C4-2B (cell line): ENCODE measurements at regions not wholly inside any gene's neighbourhood (a gene's known extent, or its start where the extent isn't known, plus 50 kb on each side); places are given as distances from the start of the nearest gene placed in this dataset.

Experiments used
- H3K27ac ChIP-seq: fragments of 450-650 bp; 2 replicates; pipeline ENCODE4 v1.5.1; 2017
- ZFX ChIP-seq: fragments of 450-650 bp; IDR thresholded peaks from 2 replicates; pipeline ENCODE4 v1.6.1; 2017
- TF ChIP-seq, protein P1 (sequence below): fragments of 450-650 bp; conservative IDR thresholded peaks from 2 replicates; pipeline ENCODE4 v1.5.1; 2017; ENCODE audit warnings: mild to moderate bottlenecking

DNA sequence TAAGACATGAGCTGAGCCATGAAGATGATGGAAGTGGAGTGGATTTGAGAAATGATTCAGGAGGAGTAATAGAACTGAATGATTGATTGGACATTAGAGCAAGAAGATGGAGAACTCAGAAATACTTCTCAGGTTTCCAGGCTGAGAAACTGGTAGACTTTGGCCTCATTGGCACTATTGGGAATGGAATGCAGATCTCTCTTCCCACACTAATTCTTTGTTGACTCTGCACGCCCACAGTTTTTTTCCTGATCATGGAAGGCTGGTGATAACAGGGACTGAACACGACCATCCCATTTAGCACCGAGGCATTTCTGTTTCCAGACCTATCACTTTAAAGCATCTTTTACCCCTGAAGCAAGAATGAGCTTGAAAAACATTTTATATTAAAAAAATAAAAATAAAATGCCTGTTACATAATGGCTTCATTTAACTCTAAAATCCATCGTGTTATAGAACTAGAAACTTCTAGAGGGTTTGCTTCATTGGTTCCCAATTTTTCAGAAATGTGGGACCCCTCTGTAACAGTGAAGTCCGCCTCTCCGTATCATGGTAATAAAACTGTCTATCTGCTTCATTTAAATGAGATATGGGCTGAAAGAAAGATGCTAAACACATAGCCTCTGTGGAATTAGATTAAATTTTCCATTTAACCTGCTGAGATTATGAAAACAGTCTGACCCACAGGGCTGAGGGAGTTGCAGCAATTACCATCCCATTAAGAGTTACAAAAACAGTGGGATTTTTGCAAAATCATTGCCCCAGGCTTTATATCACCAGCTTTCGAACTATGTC lies 562.0 kb upstream of the CFAP20DC start:
- H3K27ac ChIP-seq: no peak overlapping the region
- TF ChIP-seq, protein P1, sequence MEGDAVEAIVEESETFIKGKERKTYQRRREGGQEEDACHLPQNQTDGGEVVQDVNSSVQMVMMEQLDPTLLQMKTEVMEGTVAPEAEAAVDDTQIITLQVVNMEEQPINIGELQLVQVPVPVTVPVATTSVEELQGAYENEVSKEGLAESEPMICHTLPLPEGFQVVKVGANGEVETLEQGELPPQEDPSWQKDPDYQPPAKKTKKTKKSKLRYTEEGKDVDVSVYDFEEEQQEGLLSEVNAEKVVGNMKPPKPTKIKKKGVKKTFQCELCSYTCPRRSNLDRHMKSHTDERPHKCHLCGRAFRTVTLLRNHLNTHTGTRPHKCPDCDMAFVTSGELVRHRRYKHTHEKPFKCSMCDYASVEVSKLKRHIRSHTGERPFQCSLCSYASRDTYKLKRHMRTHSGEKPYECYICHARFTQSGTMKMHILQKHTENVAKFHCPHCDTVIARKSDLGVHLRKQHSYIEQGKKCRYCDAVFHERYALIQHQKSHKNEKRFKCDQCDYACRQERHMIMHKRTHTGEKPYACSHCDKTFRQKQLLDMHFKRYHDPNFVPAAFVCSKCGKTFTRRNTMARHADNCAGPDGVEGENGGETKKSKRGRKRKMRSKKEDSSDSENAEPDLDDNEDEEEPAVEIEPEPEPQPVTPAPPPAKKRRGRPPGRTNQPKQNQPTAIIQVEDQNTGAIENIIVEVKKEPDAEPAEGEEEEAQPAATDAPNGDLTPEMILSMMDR: no peak
- no peak for TF ChIP-seq ZFX

DNA sequence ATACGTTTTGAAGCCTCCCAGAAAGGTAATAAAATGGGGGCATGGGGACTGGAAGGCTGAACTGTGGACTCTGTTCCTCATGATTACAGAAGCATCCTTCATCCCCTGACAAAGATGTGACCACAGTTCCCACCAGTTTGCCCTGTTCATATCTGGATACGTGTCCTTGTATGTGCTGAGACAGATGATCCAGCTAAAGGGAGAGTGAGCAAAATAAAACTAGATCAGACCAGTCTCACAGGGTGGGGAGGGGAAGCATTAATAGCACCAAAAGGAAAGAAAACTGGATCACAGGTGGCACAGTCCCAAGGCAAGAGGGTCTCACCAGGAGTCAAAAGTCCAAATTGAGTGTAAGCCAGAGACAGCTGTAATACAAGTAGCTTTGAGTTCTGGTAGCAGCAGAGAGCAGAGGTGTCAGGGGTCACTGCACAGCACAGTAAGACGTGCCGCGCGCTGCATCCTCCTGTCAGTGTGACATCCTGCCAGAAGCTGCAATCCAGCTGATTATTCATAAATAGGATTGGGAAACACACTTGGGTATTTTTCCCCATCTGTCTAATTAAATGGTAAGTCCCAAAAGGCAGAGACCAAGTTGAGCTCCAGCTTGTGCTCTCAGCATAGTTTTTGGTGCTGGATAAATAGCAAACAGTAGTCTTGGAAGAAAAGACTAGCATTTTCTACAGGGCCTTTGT lies 560.0 kb upstream of the CFAP20DC start:
- peak overlapping the region; percentile 34; the same call in 1 of the 2 replicates for H3K27ac ChIP-seq
- TF ChIP-seq, protein P1: no peak
- no peak for TF ChIP-seq ZFX

DNA sequence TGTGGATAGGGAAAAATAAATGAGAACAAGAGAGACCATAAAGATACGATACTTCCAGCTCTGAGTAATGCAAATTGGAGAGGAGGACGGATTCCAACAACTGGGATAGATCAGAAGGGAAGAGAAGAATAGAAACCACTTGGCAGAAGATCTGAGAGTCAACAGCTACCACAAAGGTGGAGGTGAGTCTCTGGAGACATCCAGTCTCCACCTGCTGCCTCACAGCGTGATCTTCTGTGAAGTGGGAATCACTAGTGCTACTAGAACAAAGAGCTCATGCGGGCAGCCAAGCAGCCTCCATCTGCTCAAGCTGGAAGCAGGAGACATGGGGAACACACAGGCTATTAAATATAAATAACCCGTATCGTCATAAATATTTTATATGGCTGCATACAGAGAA lies 558.5 kb upstream of the CFAP20DC start:
- TF ChIP-seq ZFX: no peak
- TF ChIP-seq, protein P1: no peak
- no peak overlapping the region for H3K27ac ChIP-seq

DNA sequence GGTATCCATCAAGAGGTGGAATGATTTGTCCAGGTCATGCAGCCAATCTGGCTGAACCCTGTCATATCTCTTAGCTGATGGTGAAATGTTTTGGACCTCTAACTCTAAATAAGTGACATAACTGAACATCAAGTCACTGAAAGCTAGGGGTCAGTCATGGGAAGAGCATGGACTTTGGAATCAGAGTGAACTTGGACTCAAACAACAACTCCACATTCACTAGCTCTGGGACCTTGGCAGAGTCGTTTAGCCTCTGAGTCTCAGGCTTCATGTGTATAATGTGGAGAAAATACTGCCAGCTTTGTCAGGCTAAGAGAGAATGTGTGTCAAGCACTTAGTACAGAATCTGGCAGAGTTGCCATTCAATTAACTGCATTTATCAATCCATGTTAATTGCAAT lies 557.8 kb upstream of the CFAP20DC start:
- H3K27ac ChIP-seq: no peak overlapping the region; the same call in 1 of the 2 replicates
- no peak for TF ChIP-seq ZFX
- TF ChIP-seq, protein P1: no peak

DNA sequence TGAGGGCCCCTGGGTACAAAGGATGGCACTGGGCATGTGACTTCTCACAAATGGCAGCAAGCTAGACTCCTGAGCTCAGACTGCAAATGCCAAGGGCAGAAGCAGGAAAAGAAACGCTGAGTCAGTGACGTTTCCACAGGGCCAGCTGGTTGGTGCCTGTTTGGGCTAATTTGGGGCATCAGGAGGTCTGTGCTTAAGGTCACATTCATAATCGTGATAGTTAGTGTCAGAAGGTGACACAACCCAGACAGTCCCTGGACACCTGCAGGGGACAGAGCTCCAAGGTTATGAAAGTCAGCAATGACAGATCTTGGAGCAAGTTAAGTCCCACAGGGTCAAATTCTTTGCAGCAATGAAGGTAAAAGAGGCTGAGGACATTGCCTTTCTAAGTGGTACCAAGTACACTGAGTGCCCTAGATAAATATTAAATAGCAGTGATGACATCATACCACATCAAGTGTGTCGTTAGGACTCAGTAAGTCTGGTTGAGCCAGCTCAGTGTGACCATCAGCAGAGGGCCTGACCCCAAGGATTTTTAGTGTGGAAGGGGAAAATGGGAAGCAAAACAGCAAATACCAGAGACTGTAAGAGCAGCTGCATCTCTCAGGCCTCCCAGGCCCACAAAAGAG lies 556.9 kb upstream of the CFAP20DC start:
- no peak for TF ChIP-seq ZFX
- TF ChIP-seq, protein P1: no peak
- H3K27ac ChIP-seq: peak overlapping the region; percentile 85

DNA sequence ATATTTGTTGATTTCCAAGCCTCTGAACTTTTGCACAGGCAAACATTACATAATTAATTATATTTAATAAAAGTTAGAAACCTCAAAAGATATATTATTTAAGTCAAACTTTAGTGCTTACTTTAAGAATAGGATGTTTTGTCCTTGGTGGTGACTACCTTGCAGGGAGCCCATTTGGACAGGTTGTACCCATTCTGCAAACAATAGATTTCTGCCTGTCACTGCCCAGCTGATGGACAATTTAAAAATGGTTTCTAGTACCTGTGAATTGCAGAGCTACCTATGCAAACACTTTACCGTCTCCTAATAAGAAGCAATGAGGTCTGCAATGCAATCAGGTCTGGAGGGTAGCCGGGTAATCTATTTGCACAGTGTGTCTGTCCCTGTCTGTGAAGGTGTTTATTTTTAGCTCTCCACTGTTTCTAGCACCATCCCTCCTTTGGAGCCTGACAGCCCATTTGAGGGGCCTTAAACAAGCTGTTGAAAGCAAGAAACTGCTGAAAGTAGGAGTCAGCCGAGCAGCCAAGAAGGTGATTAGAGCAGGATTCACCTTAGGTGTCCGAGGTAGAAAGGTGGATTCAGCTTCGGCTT lies 556.2 kb upstream of the CFAP20DC start:
- no peak for TF ChIP-seq ZFX
- TF ChIP-seq, protein P1: no peak
- H3K27ac ChIP-seq: peak overlapping the region; percentile 85
